GM12873 (cell line): ENCODE measurements at regions not wholly inside any gene's neighbourhood (a gene's known extent, or its start where the extent isn't known, plus 50 kb on each side); places are given as distances from the start of the nearest gene placed in this dataset.

ENCODE experiments used
- TF ChIP-seq, protein P1 (sequence below): IDR thresholded peaks from 2 replicates; pipeline ENCODE4 v1.5.1; 2012; ENCODE audit warnings: low read depth, mild to moderate bottlenecking, moderate library complexity, low read length, control low read depth; ENCODE audit not compliant: insufficient read depth; ENCODE audit errors: missing control alignments

- TF ChIP-seq, protein P1, sequence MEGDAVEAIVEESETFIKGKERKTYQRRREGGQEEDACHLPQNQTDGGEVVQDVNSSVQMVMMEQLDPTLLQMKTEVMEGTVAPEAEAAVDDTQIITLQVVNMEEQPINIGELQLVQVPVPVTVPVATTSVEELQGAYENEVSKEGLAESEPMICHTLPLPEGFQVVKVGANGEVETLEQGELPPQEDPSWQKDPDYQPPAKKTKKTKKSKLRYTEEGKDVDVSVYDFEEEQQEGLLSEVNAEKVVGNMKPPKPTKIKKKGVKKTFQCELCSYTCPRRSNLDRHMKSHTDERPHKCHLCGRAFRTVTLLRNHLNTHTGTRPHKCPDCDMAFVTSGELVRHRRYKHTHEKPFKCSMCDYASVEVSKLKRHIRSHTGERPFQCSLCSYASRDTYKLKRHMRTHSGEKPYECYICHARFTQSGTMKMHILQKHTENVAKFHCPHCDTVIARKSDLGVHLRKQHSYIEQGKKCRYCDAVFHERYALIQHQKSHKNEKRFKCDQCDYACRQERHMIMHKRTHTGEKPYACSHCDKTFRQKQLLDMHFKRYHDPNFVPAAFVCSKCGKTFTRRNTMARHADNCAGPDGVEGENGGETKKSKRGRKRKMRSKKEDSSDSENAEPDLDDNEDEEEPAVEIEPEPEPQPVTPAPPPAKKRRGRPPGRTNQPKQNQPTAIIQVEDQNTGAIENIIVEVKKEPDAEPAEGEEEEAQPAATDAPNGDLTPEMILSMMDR: no peak
Measured at GRCh38 chr2:118604371-118604770, 243.1 kb downstream of the EN1 start.

- TF ChIP-seq, protein P1: no peak
Measured at GRCh38 chr2:118599141-118599540, 248.3 kb downstream of the EN1 start.

- TF ChIP-seq, protein P1: no peak
Measured at GRCh38 chr2:118596620-118597019, 250.8 kb downstream of the EN1 start.

- TF ChIP-seq, protein P1: no peak
Measured at GRCh38 chr2:118593257-118593656, 254.2 kb downstream of the EN1 start.

- TF ChIP-seq, protein P1: no peak
Measured at GRCh38 chr2:118591223-118591622, 256.2 kb downstream of the EN1 start.

DNA sequence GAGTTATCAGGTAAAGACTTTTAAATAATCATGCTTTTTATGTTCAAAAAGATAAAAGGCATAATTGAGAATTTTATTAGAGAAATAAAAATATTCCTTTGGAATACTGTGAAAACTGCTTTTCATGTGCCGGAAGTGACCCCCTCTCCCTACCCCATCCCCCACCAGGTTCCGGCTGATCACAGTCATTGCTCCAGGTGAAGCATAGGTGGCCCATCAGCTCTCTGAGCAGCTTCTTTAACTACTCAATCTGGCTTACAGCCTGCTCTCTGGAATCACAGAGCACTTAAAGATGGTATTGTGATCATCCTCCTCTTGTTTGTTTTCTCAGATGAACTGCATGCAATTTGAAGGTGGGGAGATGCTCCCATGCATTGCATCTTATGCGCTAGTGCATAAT lies 257.7 kb downstream of the EN1 start:
- TF ChIP-seq, protein P1: no peak

- TF ChIP-seq, protein P1: no peak
Measured at GRCh38 chr2:118588850-118589249, 258.6 kb downstream of the EN1 start.

DNA sequence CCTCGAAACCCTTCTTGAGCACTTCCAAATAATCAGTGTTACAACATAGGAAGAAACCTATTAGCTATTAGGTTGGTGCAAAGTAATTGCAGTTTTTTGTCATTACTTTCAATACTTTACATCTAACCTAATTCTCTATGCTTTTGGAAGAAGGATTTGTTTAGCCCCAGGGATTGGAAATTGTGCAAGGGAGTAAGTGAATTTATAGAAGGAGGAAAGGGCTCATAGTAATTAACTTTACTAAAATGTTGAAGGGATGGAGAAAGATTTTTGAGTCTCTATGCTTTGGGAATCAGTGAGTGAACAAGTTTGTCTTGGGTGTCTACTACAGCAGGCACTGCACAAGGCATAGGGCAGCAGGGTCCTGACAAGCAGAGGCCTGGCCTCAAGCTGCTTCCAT lies 261.1 kb downstream of the EN1 start:
- TF ChIP-seq, protein P1: no peak
